ENCODE measurements at regions not wholly inside any gene's neighbourhood (a gene's known extent, or its start where the extent isn't known, plus 50 kb on each side); places are given as distances from the start of the nearest gene placed in this dataset.

GRCh38 chr18:28571929-28572328 lies 395.0 kb upstream of the CDH2 start:
- Histone ChIP-seq H3K27me3 (ENCODE audit: control insufficient read depth, insufficient read depth, low read length) (no peaks in the 10 kb centered on the region), H3K4me2 (ENCODE audit: extremely low read depth, insufficient read depth, low read length) (no peak overlapping the region), H3K4me3 (replicated peaks in 1 of 4; ENCODE audit: control extremely low read depth in 1 of 4, insufficient read depth in 1 of 4, low read depth in 3 of 4, low read length in 4 of 4) (no peak overlapping the region), H3K27ac (ENCODE audit: insufficient read depth, low read length) (no peak overlapping the region), H3K79me2 (ENCODE audit: control insufficient read depth, insufficient read depth, low read length) (no peaks in the 10 kb centered on the region), H4K20me1 (ENCODE audit: control insufficient read depth, extremely low read depth, insufficient read depth, low read length) (no peaks in the 10 kb centered on the region), H3K9ac (ENCODE audit: insufficient read depth, low read length) (no peak overlapping the region), H3K4me1 (ENCODE audit: control insufficient read depth, extremely low read depth, insufficient read depth, low read length) (no peaks in the 10 kb centered on the region), H3K9me3 (ENCODE audit: control insufficient read depth, insufficient read depth, low read depth, low read length) (no peaks in the 10 kb centered on the region), H3K36me3 (ENCODE audit: control insufficient read depth, insufficient read depth, low read length) (no peaks in the 10 kb centered on the region), H2AFZ (ENCODE audit: low read length) (no peak overlapping the region)
- no peak for DNase-seq (ENCODE audit: low read depth in 2 of 2)
- TF ChIP-seq, protein P1, sequence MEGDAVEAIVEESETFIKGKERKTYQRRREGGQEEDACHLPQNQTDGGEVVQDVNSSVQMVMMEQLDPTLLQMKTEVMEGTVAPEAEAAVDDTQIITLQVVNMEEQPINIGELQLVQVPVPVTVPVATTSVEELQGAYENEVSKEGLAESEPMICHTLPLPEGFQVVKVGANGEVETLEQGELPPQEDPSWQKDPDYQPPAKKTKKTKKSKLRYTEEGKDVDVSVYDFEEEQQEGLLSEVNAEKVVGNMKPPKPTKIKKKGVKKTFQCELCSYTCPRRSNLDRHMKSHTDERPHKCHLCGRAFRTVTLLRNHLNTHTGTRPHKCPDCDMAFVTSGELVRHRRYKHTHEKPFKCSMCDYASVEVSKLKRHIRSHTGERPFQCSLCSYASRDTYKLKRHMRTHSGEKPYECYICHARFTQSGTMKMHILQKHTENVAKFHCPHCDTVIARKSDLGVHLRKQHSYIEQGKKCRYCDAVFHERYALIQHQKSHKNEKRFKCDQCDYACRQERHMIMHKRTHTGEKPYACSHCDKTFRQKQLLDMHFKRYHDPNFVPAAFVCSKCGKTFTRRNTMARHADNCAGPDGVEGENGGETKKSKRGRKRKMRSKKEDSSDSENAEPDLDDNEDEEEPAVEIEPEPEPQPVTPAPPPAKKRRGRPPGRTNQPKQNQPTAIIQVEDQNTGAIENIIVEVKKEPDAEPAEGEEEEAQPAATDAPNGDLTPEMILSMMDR (conservative IDR thresholded peaks at IDR 0.05 in 1 of 2, IDR thresholded peaks at IDR 0.05 in 1 of 2; ENCODE audit: low read depth in 1 of 2, low read length in 2 of 2), result no peak
- no peak for TF ChIP-seq EZH2 (IDR thresholded peaks at IDR 0.05; ENCODE audit: low read length, missing control alignments)

DNA sequence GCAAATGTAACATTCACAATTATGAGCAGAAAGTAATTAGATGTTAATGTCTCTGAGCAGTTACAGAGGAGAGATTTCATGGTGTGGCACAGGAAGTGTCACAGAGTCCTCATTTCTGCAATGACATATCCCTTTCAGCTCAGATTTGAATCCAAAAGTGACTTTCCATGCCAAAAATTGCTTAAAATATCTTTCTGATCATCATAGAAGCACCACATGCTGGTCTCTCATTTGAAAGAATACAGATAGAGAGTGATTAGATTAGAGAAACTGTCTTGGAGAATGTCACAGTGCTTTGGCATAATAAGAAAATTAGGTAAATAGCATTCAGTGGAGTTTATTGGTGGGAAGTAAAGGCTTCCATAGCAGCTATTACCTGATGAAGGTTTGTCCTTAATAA lies 383.4 kb upstream of the CDH2 start:
- H3K27ac ChIP-seq (ENCODE audit: insufficient read depth, low read length), result no peak overlapping the region
- no peaks in the 10 kb centered on the region for H3K9me3 ChIP-seq (ENCODE audit: control insufficient read depth, insufficient read depth, low read depth, low read length)
- no peaks in the 10 kb centered on the region for H3K27me3 ChIP-seq (ENCODE audit: control insufficient read depth, insufficient read depth, low read length)
- H4K20me1 ChIP-seq (ENCODE audit: control insufficient read depth, extremely low read depth, insufficient read depth, low read length), result no peaks in the 10 kb centered on the region
- no peak overlapping the region for H3K4me2 ChIP-seq (ENCODE audit: extremely low read depth, insufficient read depth, low read length)
- H2AFZ ChIP-seq (ENCODE audit: low read length), result no peak overlapping the region
- H3K79me2 ChIP-seq (ENCODE audit: control insufficient read depth, insufficient read depth, low read length), result no peaks in the 10 kb centered on the region
- no peak overlapping the region for H3K4me3 ChIP-seq (replicated peaks in 1 of 4; ENCODE audit: control extremely low read depth in 1 of 4, insufficient read depth in 1 of 4, low read depth in 3 of 4, low read length in 4 of 4)
- no peak overlapping the region for H3K9ac ChIP-seq (ENCODE audit: insufficient read depth, low read length)
- no peaks in the 10 kb centered on the region for H3K36me3 ChIP-seq (ENCODE audit: control insufficient read depth, insufficient read depth, low read length)
- TF ChIP-seq EZH2 (IDR thresholded peaks at IDR 0.05; ENCODE audit: low read length, missing control alignments), result no peak
- TF ChIP-seq, protein P1 (conservative IDR thresholded peaks at IDR 0.05 in 1 of 2, IDR thresholded peaks at IDR 0.05 in 1 of 2; ENCODE audit: low read depth in 1 of 2, low read length in 2 of 2), result no peak
- H3K4me1 ChIP-seq (ENCODE audit: control insufficient read depth, extremely low read depth, insufficient read depth, low read length), result no peaks in the 10 kb centered on the region
- no peak for DNase-seq (ENCODE audit: low read depth in 2 of 2)

DNA sequence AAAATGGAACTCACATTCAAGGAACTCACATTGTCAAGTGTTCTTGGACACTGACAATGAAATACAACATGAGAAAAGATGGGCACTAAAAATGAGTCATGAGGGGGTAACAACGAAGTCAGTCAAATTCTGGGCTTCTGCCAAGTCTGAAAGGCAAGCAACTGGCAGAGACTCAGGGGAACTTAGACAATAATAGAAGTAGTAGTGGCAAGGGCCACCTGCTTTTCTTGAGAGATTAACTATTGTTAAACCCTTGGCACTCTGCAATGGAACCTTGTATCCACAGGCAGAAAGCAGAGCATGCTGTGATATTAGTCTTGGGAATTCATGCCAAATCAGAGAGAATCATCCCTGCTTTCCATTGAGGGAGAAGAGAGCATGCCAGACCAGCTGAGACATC lies 382.6 kb upstream of the CDH2 start:
- no peaks in the 10 kb centered on the region for H3K9me3 ChIP-seq (ENCODE audit: control insufficient read depth, insufficient read depth, low read depth, low read length)
- H3K9ac ChIP-seq (ENCODE audit: insufficient read depth, low read length), result no peak overlapping the region
- no peaks in the 10 kb centered on the region for H4K20me1 ChIP-seq (ENCODE audit: control insufficient read depth, extremely low read depth, insufficient read depth, low read length)
- no peaks in the 10 kb centered on the region for H3K4me1 ChIP-seq (ENCODE audit: control insufficient read depth, extremely low read depth, insufficient read depth, low read length)
- H3K79me2 ChIP-seq (ENCODE audit: control insufficient read depth, insufficient read depth, low read length), result no peaks in the 10 kb centered on the region
- TF ChIP-seq, protein P1 (conservative IDR thresholded peaks at IDR 0.05 in 1 of 2, IDR thresholded peaks at IDR 0.05 in 1 of 2; ENCODE audit: low read depth in 1 of 2, low read length in 2 of 2), result no peak
- H3K4me2 ChIP-seq (ENCODE audit: extremely low read depth, insufficient read depth, low read length), result no peak overlapping the region
- no peaks in the 10 kb centered on the region for H3K36me3 ChIP-seq (ENCODE audit: control insufficient read depth, insufficient read depth, low read length)
- H3K27ac ChIP-seq (ENCODE audit: insufficient read depth, low read length), result no peak overlapping the region
- no peak for DNase-seq (ENCODE audit: low read depth in 2 of 2)
- no peaks in the 10 kb centered on the region for H3K27me3 ChIP-seq (ENCODE audit: control insufficient read depth, insufficient read depth, low read length)
- H3K4me3 ChIP-seq (replicated peaks in 1 of 4; ENCODE audit: control extremely low read depth in 1 of 4, insufficient read depth in 1 of 4, low read depth in 3 of 4, low read length in 4 of 4), result no peak overlapping the region
- H2AFZ ChIP-seq (ENCODE audit: low read length), result no peak overlapping the region

All from fibroblast of lung (primary cell).